ENCODE measurements at regions not wholly inside any gene's neighbourhood (a gene's known extent, or its start where the extent isn't known, plus 50 kb on each side); places are given as distances from the start of the nearest gene placed in this dataset.

DNA sequence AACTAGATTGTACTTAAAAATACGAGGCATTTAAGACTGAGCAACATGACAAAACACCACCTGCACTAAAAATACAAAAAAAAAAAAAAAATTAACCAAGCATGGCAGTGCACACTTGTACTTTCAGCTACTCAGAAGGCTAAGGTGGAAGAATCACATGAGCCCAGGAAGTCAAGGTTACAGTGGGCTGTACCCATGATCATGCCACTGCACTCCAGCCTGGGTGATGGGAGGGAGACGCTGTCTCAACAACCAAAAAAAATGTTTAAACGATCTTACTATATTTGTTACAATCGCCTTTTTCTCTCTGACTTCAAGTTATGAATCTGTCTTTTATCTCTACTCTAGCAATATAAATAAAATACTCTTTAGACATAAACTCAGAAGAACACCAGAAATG is 1454.3 kb downstream of the MAT2B start:
- Histone ChIP-seq H3K4me3 (ENCODE audit: low read depth, low read length) (no peak overlapping the region), H4K8ac (ENCODE audit: low read depth, low read length) (no peak overlapping the region), H3K27me3 (ENCODE audit: insufficient read depth, low read length) (no peaks in the 10 kb centered on the region), H2BK120ac (ENCODE audit: insufficient read depth, low read length, poor library complexity) (no peak overlapping the region), H3K9me3 (ENCODE audit: insufficient read depth, low read depth, low read length) (no peaks in the 10 kb centered on the region), H4K91ac (ENCODE audit: low read depth, low read length) (no peak overlapping the region), H3K9ac (ENCODE audit: low read length) (no peak overlapping the region), H2AK5ac (ENCODE audit: low read length) (no peak overlapping the region), H3K79me2 (ENCODE audit: control insufficient read depth, insufficient read depth, low read length, poor library complexity) (no peaks in the 10 kb centered on the region), H3K79me1 (ENCODE audit: low read length) (no peaks in the 10 kb centered on the region), H3K4me1 (ENCODE audit: control insufficient read depth in 1 of 2, insufficient read depth in 2 of 2, low read length in 2 of 2) (no peaks in the 10 kb centered on the region), H3K4ac (ENCODE audit: low read depth, low read length) (no peak overlapping the region), H3K14ac (ENCODE audit: low read length) (no peak overlapping the region), H3K27ac (ENCODE audit: low read depth, low read length) (no peak overlapping the region), H3K23ac (ENCODE audit: low read length) (no peak overlapping the region), H2BK12ac (ENCODE audit: low read length) (no peak overlapping the region), H3K18ac (ENCODE audit: low read length) (no peak overlapping the region), H2BK5ac (ENCODE audit: low read depth, low read length, poor library complexity) (no peak overlapping the region), H2AFZ (ENCODE audit: insufficient read depth, low read length, poor library complexity) (no peak overlapping the region), H4K12ac (ENCODE audit: low read depth, low read length) (no peak overlapping the region), H3K4me2 (ENCODE audit: low read length) (no peak overlapping the region), H3K36me3 (ENCODE audit: control insufficient read depth in 1 of 2, insufficient read depth in 2 of 2, low read length in 2 of 2) (no peaks in the 10 kb centered on the region)
- no peak for DNase-seq
- WGBS (ENCODE audit: extremely low coverage, insufficient coverage, insufficient read length): no CpG with 5 or more reads among the region's 4 CpGs

- Histone ChIP-seq H3K14ac (ENCODE audit: low read length) (no peak overlapping the region), H3K23ac (ENCODE audit: low read length) (no peak overlapping the region), H3K27me3 (ENCODE audit: insufficient read depth, low read length) (no peaks in the 10 kb centered on the region), H3K79me2 (ENCODE audit: control insufficient read depth, insufficient read depth, low read length, poor library complexity) (no peaks in the 10 kb centered on the region), H3K27ac (ENCODE audit: low read depth, low read length) (no peak overlapping the region), H2BK120ac (ENCODE audit: insufficient read depth, low read length, poor library complexity) (no peak overlapping the region), H2BK12ac (ENCODE audit: low read length) (no peak overlapping the region), H4K8ac (ENCODE audit: low read depth, low read length) (no peak overlapping the region), H3K9ac (ENCODE audit: low read length) (no peak overlapping the region), H3K36me3 (ENCODE audit: control insufficient read depth in 1 of 2, insufficient read depth in 2 of 2, low read length in 2 of 2) (no peaks in the 10 kb centered on the region), H2AK5ac (ENCODE audit: low read length) (no peak overlapping the region), H2AFZ (ENCODE audit: insufficient read depth, low read length, poor library complexity) (no peak overlapping the region), H3K4ac (ENCODE audit: low read depth, low read length) (no peak overlapping the region), H3K4me1 (ENCODE audit: control insufficient read depth in 1 of 2, insufficient read depth in 2 of 2, low read length in 2 of 2) (no peaks in the 10 kb centered on the region), H4K12ac (ENCODE audit: low read depth, low read length) (no peak overlapping the region), H3K4me3 (ENCODE audit: low read depth, low read length) (no peak overlapping the region), H4K91ac (ENCODE audit: low read depth, low read length) (no peak overlapping the region), H3K4me2 (ENCODE audit: low read length) (no peak overlapping the region), H3K79me1 (ENCODE audit: low read length) (no peaks in the 10 kb centered on the region), H2BK5ac (ENCODE audit: low read depth, low read length, poor library complexity) (no peak overlapping the region), H3K18ac (ENCODE audit: low read length) (no peak overlapping the region), H3K9me3 (ENCODE audit: insufficient read depth, low read depth, low read length) (no peaks in the 10 kb centered on the region)
- no CpG with 5 or more reads among the region's 2 CpGs for WGBS (ENCODE audit: extremely low coverage, insufficient coverage, insufficient read length)
- no peak for DNase-seq
These were observed 1457.0 kb downstream of the MAT2B start for GRCh38 chr5:164962329-164962961.

GRCh38 chr5:164966611-164967010 is 1461.2 kb downstream of the MAT2B start:
- no peak overlapping the region for H2BK5ac ChIP-seq (ENCODE audit: low read depth, low read length, poor library complexity)
- no peak overlapping the region for H2AK5ac ChIP-seq (ENCODE audit: low read length)
- no peak overlapping the region for H3K4ac ChIP-seq (ENCODE audit: low read depth, low read length)
- no peak overlapping the region for H3K4me3 ChIP-seq (ENCODE audit: low read depth, low read length)
- no CpG with 5 or more reads among the region's 4 CpGs for WGBS (ENCODE audit: extremely low coverage, insufficient coverage, insufficient read length)
- no peaks in the 10 kb centered on the region for H3K9me3 ChIP-seq (ENCODE audit: insufficient read depth, low read depth, low read length)
- H2AFZ ChIP-seq (ENCODE audit: insufficient read depth, low read length, poor library complexity): no peak overlapping the region
- no peaks in the 10 kb centered on the region for H3K4me1 ChIP-seq (ENCODE audit: control insufficient read depth in 1 of 2, insufficient read depth in 2 of 2, low read length in 2 of 2)
- no peak overlapping the region for H4K8ac ChIP-seq (ENCODE audit: low read depth, low read length)
- no peak for DNase-seq
- no peak overlapping the region for H2BK12ac ChIP-seq (ENCODE audit: low read length)
- H3K9ac ChIP-seq (ENCODE audit: low read length): no peak overlapping the region
- no peak overlapping the region for H3K14ac ChIP-seq (ENCODE audit: low read length)
- no peaks in the 10 kb centered on the region for H3K27me3 ChIP-seq (ENCODE audit: insufficient read depth, low read length)
- no peak overlapping the region for H4K12ac ChIP-seq (ENCODE audit: low read depth, low read length)
- no peak overlapping the region for H3K23ac ChIP-seq (ENCODE audit: low read length)
- H4K91ac ChIP-seq (ENCODE audit: low read depth, low read length): no peak overlapping the region
- no peaks in the 10 kb centered on the region for H3K79me1 ChIP-seq (ENCODE audit: low read length)
- H3K4me2 ChIP-seq (ENCODE audit: low read length): no peak overlapping the region
- no peak overlapping the region for H3K18ac ChIP-seq (ENCODE audit: low read length)
- H3K27ac ChIP-seq (ENCODE audit: low read depth, low read length): no peak overlapping the region
- no peaks in the 10 kb centered on the region for H3K36me3 ChIP-seq (ENCODE audit: control insufficient read depth in 1 of 2, insufficient read depth in 2 of 2, low read length in 2 of 2)
- no peaks in the 10 kb centered on the region for H3K79me2 ChIP-seq (ENCODE audit: control insufficient read depth, insufficient read depth, low read length, poor library complexity)
- H2BK120ac ChIP-seq (ENCODE audit: insufficient read depth, low read length, poor library complexity): no peak overlapping the region

DNA sequence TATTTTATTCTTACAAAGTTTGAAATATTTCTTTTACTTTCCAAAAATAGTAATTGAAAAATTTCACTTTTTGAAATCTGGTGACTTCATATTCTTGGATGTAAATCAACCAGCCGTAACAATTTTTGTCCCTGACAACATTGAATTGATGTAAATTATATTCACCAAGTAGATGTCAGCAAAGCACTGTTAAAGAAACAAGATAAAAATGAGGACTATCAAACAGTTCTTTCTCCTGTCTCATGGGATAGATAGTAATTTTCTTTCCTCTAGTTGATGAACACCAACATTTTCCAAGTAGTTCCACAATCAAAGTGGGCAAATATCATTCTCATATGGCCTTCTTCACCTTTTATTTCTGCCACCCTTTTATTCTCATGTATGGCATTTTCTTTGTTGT is 1461.9 kb downstream of the MAT2B start:
- Histone ChIP-seq H3K79me1 (ENCODE audit: low read length) (no peaks in the 10 kb centered on the region), H3K27ac (ENCODE audit: low read depth, low read length) (no peak overlapping the region), H3K27me3 (ENCODE audit: insufficient read depth, low read length) (no peaks in the 10 kb centered on the region), H3K18ac (ENCODE audit: low read length) (no peak overlapping the region), H3K9ac (ENCODE audit: low read length) (no peak overlapping the region), H3K4me2 (ENCODE audit: low read length) (no peak overlapping the region), H3K4me3 (ENCODE audit: low read depth, low read length) (no peak overlapping the region), H3K4me1 (ENCODE audit: control insufficient read depth in 1 of 2, insufficient read depth in 2 of 2, low read length in 2 of 2) (no peaks in the 10 kb centered on the region), H4K8ac (ENCODE audit: low read depth, low read length) (no peak overlapping the region), H3K4ac (ENCODE audit: low read depth, low read length) (no peak overlapping the region), H3K23ac (ENCODE audit: low read length) (no peak overlapping the region), H2BK120ac (ENCODE audit: insufficient read depth, low read length, poor library complexity) (no peak overlapping the region), H2AFZ (ENCODE audit: insufficient read depth, low read length, poor library complexity) (no peak overlapping the region), H3K36me3 (ENCODE audit: control insufficient read depth in 1 of 2, insufficient read depth in 2 of 2, low read length in 2 of 2) (no peaks in the 10 kb centered on the region), H3K9me3 (ENCODE audit: insufficient read depth, low read depth, low read length) (no peaks in the 10 kb centered on the region), H2BK5ac (ENCODE audit: low read depth, low read length, poor library complexity) (no peak overlapping the region), H2AK5ac (ENCODE audit: low read length) (no peak overlapping the region), H3K79me2 (ENCODE audit: control insufficient read depth, insufficient read depth, low read length, poor library complexity) (no peaks in the 10 kb centered on the region), H4K12ac (ENCODE audit: low read depth, low read length) (no peak overlapping the region), H4K91ac (ENCODE audit: low read depth, low read length) (no peak overlapping the region), H2BK12ac (ENCODE audit: low read length) (no peak overlapping the region), H3K14ac (ENCODE audit: low read length) (no peak overlapping the region)
- WGBS (ENCODE audit: extremely low coverage, insufficient coverage, insufficient read length): no CpG with 5 or more reads among the region's 1 CpG
- no peak for DNase-seq

Data from trophoblast cell (in vitro differentiated cells and primary cell).